H9 (cell line): ENCODE measurements at regions not wholly inside any gene's neighbourhood (a gene's known extent, or its start where the extent isn't known, plus 50 kb on each side); places are given as distances from the start of the nearest gene placed in this dataset.

Source experiments
- DNase-seq: peaks from one replicate; pipeline ENCODE4 v3.0.0-alpha.2; 2017
- H2AFZ ChIP-seq: one replicate; pipeline ENCODE4 v1.6.1; 2013; ENCODE audit warnings: mild to moderate bottlenecking, low read length, control low read depth, moderate library complexity
- H2AK5ac ChIP-seq: 2 replicates; pipeline ENCODE4 v1.6.1; 2013; ENCODE audit warnings: low read length, control low read depth, mixed read lengths; ENCODE audit not compliant: insufficient read length
- H2BK120ac ChIP-seq: one replicate; pipeline ENCODE4 v1.6.1; 2013; ENCODE audit warnings: low read depth, mild to moderate bottlenecking, low read length, control low read depth, inconsistent platforms; ENCODE audit not compliant: poor library complexity, severe bottlenecking
- H2BK12ac ChIP-seq: 2 replicates; pipeline ENCODE4 v1.6.1; 2013; ENCODE audit warnings: low read length, control low read depth, mixed read lengths, low read depth; ENCODE audit not compliant: insufficient read length
- H2BK15ac ChIP-seq: 2 replicates; pipeline ENCODE4 v1.6.1; 2013; ENCODE audit warnings: low read depth, low read length, control low read depth
- H2BK20ac ChIP-seq: one replicate; pipeline ENCODE4 v1.6.1; 2013; ENCODE audit warnings: low read depth, mild to moderate bottlenecking, low read length, control low read depth, inconsistent platforms; ENCODE audit not compliant: poor library complexity, severe bottlenecking
- H2BK5ac ChIP-seq: 2 replicates; pipeline ENCODE4 v1.6.1; 2013; ENCODE audit warnings: low read length, control low read depth, mixed read lengths; ENCODE audit not compliant: insufficient read length
- H3K14ac ChIP-seq: 2 replicates; pipeline ENCODE4 v1.6.1; 2013; ENCODE audit warnings: low read length, control low read depth; ENCODE audit not compliant: insufficient read depth
- H3K18ac ChIP-seq: 2 replicates; pipeline ENCODE4 v1.6.1; 2013; ENCODE audit warnings: low read depth, mild to moderate bottlenecking, mixed read lengths, low read length, control low read depth; ENCODE audit not compliant: insufficient read length
- H3K23ac ChIP-seq: 2 replicates; pipeline ENCODE4 v1.6.1; 2013; ENCODE audit warnings: low read length, control low read depth, mixed read lengths, low read depth; ENCODE audit not compliant: insufficient read length
- H3K23me2 ChIP-seq: 2 replicates; pipeline ENCODE4 v1.6.1; 2013; ENCODE audit warnings: low read depth, mild to moderate bottlenecking, mixed read lengths, low read length, control low read depth; ENCODE audit not compliant: insufficient read length, poor library complexity, severe bottlenecking
- H3K27ac ChIP-seq: 2 replicates; pipeline ENCODE4 v1.5.1; 2013; ENCODE audit warnings: low read length, control low read depth, mixed read lengths, low read depth; ENCODE audit not compliant: insufficient read length
- H3K27me3 ChIP-seq: 2 replicates; pipeline ENCODE4 v1.6.1; 2013; ENCODE audit warnings: low read length, control low read depth, inconsistent platforms; ENCODE audit not compliant: insufficient read depth
- H3K4ac ChIP-seq: 2 replicates; pipeline ENCODE4 v1.6.1; 2013; ENCODE audit warnings: low read depth, mild to moderate bottlenecking, control low read depth, inconsistent platforms, low read length, moderate library complexity
- H3K4me1 ChIP-seq: 2 replicates; pipeline ENCODE4 v1.6.1; 2013; ENCODE audit warnings: low read length, control low read depth, inconsistent platforms; ENCODE audit not compliant: insufficient read depth
- H3K4me2 ChIP-seq: 2 replicates; pipeline ENCODE4 v1.6.1; 2013; ENCODE audit warnings: low read length, control low read depth, mixed read lengths; ENCODE audit not compliant: insufficient read length, insufficient read depth
- H3K56ac ChIP-seq: 2 replicates; pipeline ENCODE4 v1.6.1; 2013; ENCODE audit warnings: low read depth, mild to moderate bottlenecking, mixed read lengths, low read length, control low read depth; ENCODE audit not compliant: insufficient read length
- H3K79me1 ChIP-seq: 2 replicates; pipeline ENCODE4 v1.6.1; 2013; ENCODE audit warnings: low read depth, mild to moderate bottlenecking, moderate library complexity, low read length, control low read depth, inconsistent platforms; ENCODE audit not compliant: insufficient read depth, poor library complexity, severe bottlenecking
- H3K79me2 ChIP-seq: 2 replicates; pipeline ENCODE4 v1.6.1; 2013; ENCODE audit warnings: low read length, control low read depth, inconsistent platforms; ENCODE audit not compliant: insufficient read depth
- H3K9ac ChIP-seq: 2 replicates; pipeline ENCODE4 v1.6.1; 2013; ENCODE audit warnings: low read length, control low read depth, mixed read lengths; ENCODE audit not compliant: insufficient read length; ENCODE audit errors: extremely low read depth
- H3K9me3 ChIP-seq: one replicate; pipeline ENCODE4 v1.6.1; 2013; ENCODE audit warnings: low read depth, low read length, inconsistent platforms; ENCODE audit not compliant: control insufficient read depth
- H3T11ph ChIP-seq: one replicate; pipeline ENCODE4 v1.6.1; 2013; ENCODE audit warnings: mild to moderate bottlenecking, low read length, control low read depth, inconsistent platforms
- H4K20me1 ChIP-seq: one replicate; pipeline ENCODE4 v1.6.1; 2013; ENCODE audit not compliant: control insufficient read depth, insufficient read length, insufficient read depth
- H4K5ac ChIP-seq: 2 replicates; pipeline ENCODE4 v1.6.1; 2013; ENCODE audit warnings: low read depth, mild to moderate bottlenecking, mixed read lengths, low read length, control low read depth; ENCODE audit not compliant: insufficient read length
- H4K8ac ChIP-seq: replicated peaks from 2 replicates; pipeline ENCODE4 v1.6.1; 2013; ENCODE audit warnings: low read length, control low read depth, mixed read lengths, low read depth; ENCODE audit not compliant: insufficient read length
- H4K91ac ChIP-seq: 2 replicates; pipeline ENCODE4 v1.6.1; 2013; ENCODE audit warnings: low read depth, mild to moderate bottlenecking, moderate library complexity, mixed read lengths, low read length, control low read depth; ENCODE audit not compliant: insufficient read length
- H3K27ac Mint-ChIP-seq, 3 experiments: 2 replicates in 2 of 3; 3 replicates in 1 of 3; pipeline ENCODE4 v1.8.0; 2020 to 2021; ENCODE audit warnings: mixed read lengths in 3 of 3, mild to moderate bottlenecking in 1 of 3, moderate library complexity in 1 of 3
- H3K27me3 Mint-ChIP-seq: 2 replicates; pipeline ENCODE4 v1.8.0; 2021; ENCODE audit warnings: low read depth, mild to moderate bottlenecking, moderate library complexity, mixed read lengths
- H3K36me3 Mint-ChIP-seq, 3 experiments: 2 replicates in 2 of 3; 3 replicates in 1 of 3; pipeline ENCODE4 v1.8.0; 2020 to 2021; ENCODE audit warnings: low read depth in 3 of 3, mixed read lengths in 3 of 3; ENCODE audit not compliant: insufficient read depth in 1 of 3
- H3K4me1 Mint-ChIP-seq, 2 experiments: 2 replicates each; pipeline ENCODE4 v1.8.0; 2020; ENCODE audit warnings: mixed read lengths in 2 of 2
- H3K4me3 Mint-ChIP-seq, 2 experiments: 2 replicates in 1 of 2; 3 replicates in 1 of 2; pipeline ENCODE4 v1.8.0; 2020 to 2021; ENCODE audit warnings: mild to moderate bottlenecking in 2 of 2, mixed read lengths in 2 of 2, moderate library complexity in 1 of 2
- H3K9me3 Mint-ChIP-seq, 2 experiments: 2 replicates in 1 of 2; 3 replicates in 1 of 2; pipeline ENCODE4 v1.8.0; 2020; ENCODE audit warnings: mild to moderate bottlenecking in 2 of 2, mixed read lengths in 2 of 2, moderate library complexity in 1 of 2
- CTCF ChIP-seq: fragments of 200-600 bp; sonication (generic); conservative IDR thresholded peaks from 3 replicates; pipeline ENCODE4 v1.8.0; 2021; ENCODE audit warnings: antibody characterized with exemption, mild to moderate bottlenecking

GRCh38 chr1:72435025-72435424 is 152.7 kb upstream of the NEGR1 start:
- Histone ChIP-seq H2BK120ac (no peak overlapping the region), H3K27me3 (no peaks in the 10 kb centered on the region), H4K91ac (no peak overlapping the region), H3K23me2 (no peaks in the 10 kb centered on the region), H3K4ac (no peak overlapping the region), H3K56ac (no peak overlapping the region), H3K23ac (no peak overlapping the region), H4K5ac (no peak overlapping the region), H2AK5ac (no peak overlapping the region), H3K4me2 (no peak overlapping the region), H3K9ac (no peak overlapping the region), H2BK5ac (no peak overlapping the region), H2BK15ac (no peak overlapping the region), H3K14ac (no peak overlapping the region), H4K20me1 (no peaks in the 10 kb centered on the region), H3K9me3 (no peaks in the 10 kb centered on the region), H3K18ac (no peak overlapping the region), H2BK12ac (no peak overlapping the region), H2BK20ac (no peak overlapping the region), H3K27ac (no peak overlapping the region), H3T11ph (no peak overlapping the region), H3K79me1 (no peaks in the 10 kb centered on the region), H2AFZ (no peak overlapping the region), H4K8ac (no peak overlapping the region), H3K4me1 (no peaks in the 10 kb centered on the region), H3K79me2 (no peaks in the 10 kb centered on the region)
- no peaks in the 10 kb centered on the region for H3K27me3 Mint-ChIP-seq
- no peak overlapping the region for H3K4me3 Mint-ChIP-seq
- no peak for TF ChIP-seq CTCF
- no peak overlapping the region for H3K27ac Mint-ChIP-seq
- no peak for DNase-seq
- no peaks in the 10 kb centered on the region for H3K9me3 Mint-ChIP-seq
- H3K36me3 Mint-ChIP-seq: no peaks in the 10 kb centered on the region
- no peaks in the 10 kb centered on the region for H3K4me1 Mint-ChIP-seq
